Peyer's patch (tissue), 4 donors: ENCODE measurements at regions not wholly inside any gene's neighbourhood (a gene's known extent, or its start where the extent isn't known, plus 50 kb on each side); places are given as distances from the start of the nearest gene placed in this dataset.

Experiments used
- POLR2A ChIP-seq, 2 donors: fragments of 450-650 bp; IDR thresholded peaks; one replicate each; pipeline ENCODE4 v1.5.1; 2017; ENCODE audit warnings: antibody characterized with exemption in 2 of 2, mild to moderate bottlenecking in 2 of 2, moderate library complexity in 2 of 2
- TF ChIP-seq, protein P1 (sequence below), 6 experiments: fragments of 450-650 bp in 4 of 6; fragments of 200-600 bp in 2 of 6; sonication (generic) in 1 of 6; IDR thresholded peaks; one replicate each; pipeline ENCODE4 v1.5.1; 2017 to 2019; ENCODE audit warnings: antibody characterized with exemption in 6 of 6, mild to moderate bottlenecking in 3 of 6, moderate library complexity in 1 of 6

DNA sequence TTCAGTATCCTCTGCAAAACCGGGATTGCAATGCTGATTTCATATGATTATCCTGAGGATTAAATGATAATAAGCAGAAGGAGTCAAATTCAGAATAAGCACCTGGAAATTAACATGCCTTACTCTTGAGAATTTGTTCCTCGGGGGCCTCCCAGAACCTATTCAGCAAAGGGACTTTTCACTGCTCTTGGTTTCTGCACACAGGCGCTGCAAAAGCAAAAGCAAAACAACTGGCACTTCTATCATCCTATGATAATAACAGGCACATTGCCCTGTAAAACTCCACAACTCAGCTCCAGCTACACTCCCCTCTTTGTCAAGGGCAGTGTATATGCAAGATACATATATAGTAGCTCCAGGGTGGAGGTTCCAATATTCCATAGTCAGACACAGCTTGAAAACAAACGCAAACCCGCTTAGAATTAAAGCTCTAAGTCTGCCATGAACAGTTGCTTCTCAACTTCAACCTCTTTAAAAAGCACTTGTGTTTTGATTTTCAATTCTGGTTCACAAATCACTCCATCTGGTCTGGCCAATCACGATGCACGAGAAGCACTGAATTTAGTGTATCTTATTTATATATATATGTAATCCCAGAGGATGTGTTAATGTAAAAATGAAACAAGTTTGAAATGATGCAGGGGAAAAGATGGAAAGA lies 119.9 kb upstream of the PTER start:
- TF ChIP-seq, protein P1, sequence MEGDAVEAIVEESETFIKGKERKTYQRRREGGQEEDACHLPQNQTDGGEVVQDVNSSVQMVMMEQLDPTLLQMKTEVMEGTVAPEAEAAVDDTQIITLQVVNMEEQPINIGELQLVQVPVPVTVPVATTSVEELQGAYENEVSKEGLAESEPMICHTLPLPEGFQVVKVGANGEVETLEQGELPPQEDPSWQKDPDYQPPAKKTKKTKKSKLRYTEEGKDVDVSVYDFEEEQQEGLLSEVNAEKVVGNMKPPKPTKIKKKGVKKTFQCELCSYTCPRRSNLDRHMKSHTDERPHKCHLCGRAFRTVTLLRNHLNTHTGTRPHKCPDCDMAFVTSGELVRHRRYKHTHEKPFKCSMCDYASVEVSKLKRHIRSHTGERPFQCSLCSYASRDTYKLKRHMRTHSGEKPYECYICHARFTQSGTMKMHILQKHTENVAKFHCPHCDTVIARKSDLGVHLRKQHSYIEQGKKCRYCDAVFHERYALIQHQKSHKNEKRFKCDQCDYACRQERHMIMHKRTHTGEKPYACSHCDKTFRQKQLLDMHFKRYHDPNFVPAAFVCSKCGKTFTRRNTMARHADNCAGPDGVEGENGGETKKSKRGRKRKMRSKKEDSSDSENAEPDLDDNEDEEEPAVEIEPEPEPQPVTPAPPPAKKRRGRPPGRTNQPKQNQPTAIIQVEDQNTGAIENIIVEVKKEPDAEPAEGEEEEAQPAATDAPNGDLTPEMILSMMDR (IDR thresholded peaks at IDR 0.05), result no peak
- TF ChIP-seq POLR2A (IDR thresholded peaks at IDR 0.05), result no peak
